IMR-90 (cell line): ENCODE measurements at regions not wholly inside any gene's neighbourhood (a gene's known extent, or its start where the extent isn't known, plus 50 kb on each side); places are given as distances from the start of the nearest gene placed in this dataset.

Source experiments
- ATAC-seq: fragments of 200-7000 bp; cut with Tn5 transposase; 2 replicates; pipeline ENCODE4 v1.9.1; 2020; ENCODE audit warnings: low read depth, mild to moderate bottlenecking, moderate library complexity
- BruUV-seq: library from RNA; stranded (reverse); fragments of 400-500 nt; replicated peaks from 2 replicates; lab custom pipeline; 2021; lab: Mats Ljungman, UMichigan
- CTCF ChIA-PET: fragments of 300-600 bp; formaldehyde crosslinking; extraction: SDS; loops from one replicate; lab custom pipeline; 2021; ENCODE audit warnings: antibody characterized with exemption; lab: Yijun Ruan, JAX
- POLR2A ChIA-PET: fragments of 300-600 bp; sonication (Branson Sonifier 250); formaldehyde crosslinking; loops from one replicate; lab custom pipeline; 2022; ENCODE audit warnings: antibody characterized with exemption; ENCODE audit not compliant: unreplicated experiment; lab: Charles Lee
- DNase-seq: peaks from one replicate; pipeline ENCODE4 v3.0.0; 2013
- H2AFZ ChIP-seq: replicated peaks from 2 replicates; pipeline ENCODE3; 2013; ENCODE audit warnings: low read length, mild to moderate bottlenecking; ENCODE audit not compliant: poor library complexity
- H2AK5ac ChIP-seq: 2 replicates; pipeline ENCODE4 v1.6.1; 2013; ENCODE audit warnings: low read depth, low read length, inconsistent platforms
- H2AK9ac ChIP-seq: replicated peaks from 2 replicates; pipeline ENCODE3; 2013; ENCODE audit warnings: mild to moderate bottlenecking, low read depth, low read length, moderate library complexity; ENCODE audit not compliant: poor library complexity
- H2BK120ac ChIP-seq: 2 replicates; pipeline ENCODE4 v1.6.1; 2013; ENCODE audit warnings: low read depth, low read length, inconsistent platforms
- H2BK15ac ChIP-seq: 3 replicates; pipeline ENCODE4 v1.6.1; 2013; ENCODE audit warnings: low read depth, low read length, inconsistent platforms
- H2BK20ac ChIP-seq: 2 replicates; pipeline ENCODE4 v1.6.1; 2013; ENCODE audit warnings: low read depth, mild to moderate bottlenecking, inconsistent platforms, low read length, moderate library complexity
- H2BK5ac ChIP-seq: 2 replicates; pipeline ENCODE4 v1.6.1; 2013; ENCODE audit warnings: mild to moderate bottlenecking, low read depth, low read length, inconsistent platforms; ENCODE audit not compliant: poor library complexity, severe bottlenecking
- H3K14ac ChIP-seq: replicated peaks from 2 replicates; pipeline ENCODE4 v1.6.1; 2013; ENCODE audit warnings: low read depth, low read length, inconsistent platforms
- H3K18ac ChIP-seq: 2 replicates; pipeline ENCODE4 v1.6.1; 2013; ENCODE audit warnings: low read depth, low read length, control low read depth
- H3K23ac ChIP-seq: 2 replicates; pipeline ENCODE4 v1.6.1; 2013; ENCODE audit warnings: low read depth, low read length, inconsistent platforms
- H3K27ac ChIP-seq: 2 replicates; pipeline ENCODE4 v1.5.1; 2013; ENCODE audit warnings: mild to moderate bottlenecking, control low read depth, low read length; ENCODE audit not compliant: insufficient read depth
- H3K27me3 ChIP-seq: 2 replicates; pipeline ENCODE4 v1.6.1; 2013; ENCODE audit warnings: low read length; ENCODE audit not compliant: control insufficient read depth, insufficient read depth
- H3K36me3 ChIP-seq: 2 replicates; pipeline ENCODE4 v1.6.1; 2013; ENCODE audit warnings: low read length, mixed read lengths; ENCODE audit not compliant: control insufficient read depth, insufficient read depth
- H3K4ac ChIP-seq: 2 replicates; pipeline ENCODE4 v1.6.1; 2013; ENCODE audit warnings: low read depth, low read length, inconsistent platforms
- H3K4me1 ChIP-seq: 2 replicates; pipeline ENCODE4 v1.6.1; 2013; ENCODE audit warnings: low read length, mixed read lengths; ENCODE audit not compliant: control insufficient read depth, insufficient read depth
- H3K4me2 ChIP-seq: 2 replicates; pipeline ENCODE4 v1.6.1; 2013; ENCODE audit warnings: low read depth, mild to moderate bottlenecking, control low read depth, low read length, moderate library complexity
- H3K4me3 ChIP-seq: 2 replicates; pipeline ENCODE4 v1.5.1; 2013; ENCODE audit warnings: low read depth, mild to moderate bottlenecking, control low read depth, low read length, moderate library complexity; ENCODE audit not compliant: insufficient read depth
- H3K56ac ChIP-seq: 2 replicates; pipeline ENCODE4 v1.6.1; 2013; ENCODE audit warnings: low read length, inconsistent platforms; ENCODE audit not compliant: insufficient read depth; ENCODE audit errors: extremely low read depth
- H3K79me1 ChIP-seq, 2 experiments: 2 replicates each; pipeline ENCODE4 v1.6.1; 2013; ENCODE audit warnings: low read length in 2 of 2, inconsistent platforms in 1 of 2, low read depth in 1 of 2
- H3K9ac ChIP-seq: 2 replicates; pipeline ENCODE4 v1.6.1; 2013; ENCODE audit warnings: low read depth, low read length, control low read depth
- H3K9me1 ChIP-seq: 2 replicates; pipeline ENCODE4 v1.6.1; 2013; ENCODE audit warnings: low read length, inconsistent platforms; ENCODE audit not compliant: insufficient read depth
- H3K9me3 ChIP-seq: 2 replicates; pipeline ENCODE4 v1.6.1; 2013; ENCODE audit warnings: low read length; ENCODE audit not compliant: control insufficient read depth, insufficient read depth
- H4K20me1 ChIP-seq: 2 replicates; pipeline ENCODE4 v1.6.1; 2013; ENCODE audit warnings: low read length, inconsistent platforms; ENCODE audit not compliant: insufficient read depth
- H4K5ac ChIP-seq: 2 replicates; pipeline ENCODE4 v1.6.1; 2013; ENCODE audit warnings: mild to moderate bottlenecking, low read depth, low read length, control low read depth
- H4K8ac ChIP-seq, 2 experiments: 2 replicates each; pipeline ENCODE4 v1.6.1; 2013; ENCODE audit warnings: low read depth in 2 of 2, low read length in 2 of 2, control low read depth in 1 of 2, inconsistent platforms in 1 of 2
- H4K91ac ChIP-seq: 2 replicates; pipeline ENCODE4 v1.6.1; 2013; ENCODE audit warnings: low read depth, low read length, inconsistent platforms; ENCODE audit not compliant: insufficient read depth
- CEBPB ChIP-seq: IDR thresholded peaks from 2 replicates; pipeline ENCODE4 v1.6.1; 2012; ENCODE audit warnings: low read depth, low read length, improper control_type of control experiment
- CHD1 ChIP-seq: IDR thresholded peaks from 2 replicates; pipeline ENCODE4 v1.6.1; 2012; ENCODE audit warnings: low read depth, low read length, improper control_type of control experiment
- MAFK ChIP-seq: IDR thresholded peaks from 2 replicates; pipeline ENCODE4 v1.6.1; 2012; ENCODE audit warnings: low read depth, low read length, improper control_type of control experiment
- MAZ ChIP-seq: IDR thresholded peaks from 2 replicates; pipeline ENCODE4 v1.6.1; 2012; ENCODE audit warnings: low read depth, mild to moderate bottlenecking, low read length, improper control_type of control experiment, moderate library complexity, borderline replicate concordance
- POLR2A ChIP-seq: IDR thresholded peaks from 2 replicates; pipeline ENCODE4 v1.6.1; 2012; ENCODE audit warnings: mild to moderate bottlenecking, low read depth, low read length
- RFX5 ChIP-seq: IDR thresholded peaks from 2 replicates; pipeline ENCODE4 v1.8.0; 2012; ENCODE audit warnings: low read depth, mild to moderate bottlenecking, low read length, moderate library complexity
- SMC3 ChIP-seq: fragments of 150-350 bp; IDR thresholded peaks from 2 replicates; pipeline ENCODE4 v1.6.1; 2016; ENCODE audit warnings: low read depth, mild to moderate bottlenecking, antibody characterized with exemption, low read length, moderate library complexity
- WGBS, 2 experiments: methylation state at CpG; one replicate each; pipeline versions ENCODE4 v1.1.5 to v1.1.7; 2013; ENCODE audit warnings: missing lambda C conversion rate in 2 of 2; ENCODE audit not compliant: insufficient read length in 1 of 2; ENCODE audit errors: extremely low coverage in 2 of 2; 5-methylcytosine and 5-hydroxymethylcytosine counted together
- dilution Hi-C: fragments of 300-500 bp; cut with HindIII; formaldehyde crosslinking; loops from one replicate; pipeline ENCODE4 v1.14.3; 2018; ENCODE audit warnings: low sequenced_read_pairs; ENCODE audit not compliant: unreplicated experiment
- in situ Hi-C: fragments of 300-500 bp; cut with MboI; formaldehyde crosslinking; loops from 3 replicates; pipeline ENCODE4 v1.14.3; 2019; ENCODE audit warnings: low sequenced_read_pairs, inconsistent platforms, mixed read lengths
- intact Hi-C: fragments of 100-400 bp; cut with micrococcal nuclease; formaldehyde crosslinking; loops from 2 replicates; pipeline ENCODE4 v1.10.0; 2022
- TF ChIP-seq, protein P1 (sequence below): fragments of 150-350 bp; IDR thresholded peaks from 2 replicates; pipeline ENCODE4 v1.6.1; 2016; ENCODE audit warnings: low read depth, mild to moderate bottlenecking, low read length, moderate library complexity, borderline replicate concordance
- TF ChIP-seq, protein P2 (sequence below): fragments of 150-350 bp; IDR thresholded peaks from 2 replicates; pipeline ENCODE4 v1.6.1; 2017; ENCODE audit warnings: mild to moderate bottlenecking, antibody characterized with exemption, low read length, low read depth

DNA sequence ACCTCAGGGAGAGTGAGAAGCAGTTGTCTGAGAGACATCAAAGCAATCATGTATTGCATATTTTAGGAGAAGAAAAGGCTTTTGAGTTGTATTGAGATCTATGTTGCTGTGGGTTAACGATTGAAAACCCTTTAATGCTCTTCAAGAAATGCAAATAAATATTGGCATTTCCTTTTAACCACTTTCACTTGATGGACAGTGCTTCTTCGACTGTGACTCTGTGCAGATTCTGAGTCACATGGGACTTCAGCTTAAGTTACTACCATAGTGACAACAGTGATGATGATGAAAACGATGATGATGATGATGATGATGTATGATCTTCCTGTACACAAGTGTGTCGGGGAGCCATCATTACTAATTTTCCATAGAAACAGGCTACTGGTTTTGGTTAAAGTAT is 181.8 kb downstream of the AKAIN1 start:
- DNase-seq (no peak), ATAC-seq (no peak)
- Histone ChIP-seq H3K9me3 (peaks cover 7% of the 10 kb centered on the region; the same call in 1 of the 2 replicates), H4K8ac (no peak overlapping the region), H2BK120ac (no peak overlapping the region), H3K4me1 (no peaks in the 10 kb centered on the region), H2AK5ac (no peak overlapping the region), H2BK15ac (no peak overlapping the region), H2AFZ (no peak overlapping the region), H3K4me2 (no peak overlapping the region), H3K27ac (no peak overlapping the region), H3K9ac (no peak overlapping the region), H3K14ac (no peak overlapping the region), H2AK9ac (no peak overlapping the region), H4K91ac (no peak overlapping the region), H3K23ac (no peak overlapping the region), H2BK20ac (no peak overlapping the region), H3K79me1 (no peaks in the 10 kb centered on the region), H3K4ac (no peak overlapping the region), H4K20me1 (no peaks in the 10 kb centered on the region), H2BK5ac (no peak overlapping the region), H4K5ac (no peak overlapping the region), H3K4me3 (no peak overlapping the region), H3K9me1 (no peaks in the 10 kb centered on the region), H3K56ac (no peak overlapping the region), H3K27me3 (no peaks in the 10 kb centered on the region), H3K36me3 (no peaks in the 10 kb centered on the region), H3K18ac (no peak overlapping the region)
- intact Hi-C loops (no loop called here), dilution Hi-C loops (no loop called here), in situ Hi-C loops (no loop called here)
- BruUV-seq, result no TSS peak
- ChIA-PET CTCF (no interaction called here), POLR2A (no interaction called here)
- no CpG with 5 or more reads among the region's 4 CpGs for WGBS, 2 experiments
- TF ChIP-seq CEBPB (no peak), SMC3 (no peak), MAFK (no peak), POLR2A (no peak), MAZ (no peak), CHD1 (no peak), RFX5 (no peak)
- TF ChIP-seq, protein P1, sequence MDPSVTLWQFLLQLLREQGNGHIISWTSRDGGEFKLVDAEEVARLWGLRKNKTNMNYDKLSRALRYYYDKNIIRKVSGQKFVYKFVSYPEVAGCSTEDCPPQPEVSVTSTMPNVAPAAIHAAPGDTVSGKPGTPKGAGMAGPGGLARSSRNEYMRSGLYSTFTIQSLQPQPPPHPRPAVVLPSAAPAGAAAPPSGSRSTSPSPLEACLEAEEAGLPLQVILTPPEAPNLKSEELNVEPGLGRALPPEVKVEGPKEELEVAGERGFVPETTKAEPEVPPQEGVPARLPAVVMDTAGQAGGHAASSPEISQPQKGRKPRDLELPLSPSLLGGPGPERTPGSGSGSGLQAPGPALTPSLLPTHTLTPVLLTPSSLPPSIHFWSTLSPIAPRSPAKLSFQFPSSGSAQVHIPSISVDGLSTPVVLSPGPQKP, result no peak
- TF ChIP-seq, protein P2, sequence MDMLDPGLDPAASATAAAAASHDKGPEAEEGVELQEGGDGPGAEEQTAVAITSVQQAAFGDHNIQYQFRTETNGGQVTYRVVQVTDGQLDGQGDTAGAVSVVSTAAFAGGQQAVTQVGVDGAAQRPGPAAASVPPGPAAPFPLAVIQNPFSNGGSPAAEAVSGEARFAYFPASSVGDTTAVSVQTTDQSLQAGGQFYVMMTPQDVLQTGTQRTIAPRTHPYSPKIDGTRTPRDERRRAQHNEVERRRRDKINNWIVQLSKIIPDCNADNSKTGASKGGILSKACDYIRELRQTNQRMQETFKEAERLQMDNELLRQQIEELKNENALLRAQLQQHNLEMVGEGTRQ, result no peak
